Activated naive CD4-positive, alpha-beta T cell treated with anti-CD3 and anti-CD28 coated beads, Interleukin-2, amount 50 U/mL, for 16 hours (primary cell): ENCODE measurements at regions not wholly inside any gene's neighbourhood (a gene's known extent, or its start where the extent isn't known, plus 50 kb on each side); places are given as distances from the start of the nearest gene placed in this dataset.

Experiments
- DNase-seq: peaks from one replicate; pipeline ENCODE4 v3.0.0-alpha.2; 2020

- DNase-seq = no peak
These were observed 57.9 kb upstream of the PTGFRN start for GRCh38 chr1:116851846-116852245.

GRCh38 chr1:116852367-116852766 is 57.3 kb upstream of the PTGFRN start:
- DNase-seq = no peak

- no peak for DNase-seq
These were observed 56.8 kb upstream of the PTGFRN start for GRCh38 chr1:116852910-116853309.

GRCh38 chr1:116853680-116854402 is 55.9 kb upstream of the PTGFRN start:
- DNase-seq = no peak

DNA sequence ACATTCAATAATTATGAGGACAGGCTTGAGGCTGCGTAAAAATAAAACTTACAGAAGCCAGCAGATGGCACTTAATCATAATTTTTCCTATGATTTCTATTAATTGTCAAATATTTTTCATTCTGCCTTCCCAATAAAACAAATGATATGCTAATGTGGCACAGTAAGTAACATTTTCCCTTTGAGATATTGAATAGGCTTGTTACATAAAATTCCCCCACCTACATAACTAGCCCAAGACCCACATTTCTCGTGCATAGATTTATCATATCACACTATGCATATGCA is 55.4 kb upstream of the PTGFRN start:
- DNase-seq = no peak

DNA sequence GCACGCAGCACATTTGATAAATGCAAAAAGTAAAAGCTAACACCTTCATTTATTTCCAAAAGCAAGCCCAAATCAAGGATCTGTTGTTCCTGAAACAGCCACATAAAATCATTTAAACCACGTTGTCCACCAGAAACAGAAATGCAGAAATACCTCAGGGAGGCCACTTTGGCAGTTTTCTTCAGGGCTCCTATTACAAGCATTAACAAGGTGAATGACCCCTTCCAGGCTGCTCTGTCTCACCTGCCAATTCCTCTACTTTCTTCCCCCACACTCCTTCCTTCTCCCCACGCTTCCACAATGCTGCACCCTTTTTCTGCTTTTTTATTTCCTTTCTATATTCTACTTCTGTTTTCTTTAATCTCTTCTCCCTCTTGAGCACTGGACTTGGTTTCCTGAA is 55.0 kb upstream of the PTGFRN start:
- DNase-seq = no peak

DNA sequence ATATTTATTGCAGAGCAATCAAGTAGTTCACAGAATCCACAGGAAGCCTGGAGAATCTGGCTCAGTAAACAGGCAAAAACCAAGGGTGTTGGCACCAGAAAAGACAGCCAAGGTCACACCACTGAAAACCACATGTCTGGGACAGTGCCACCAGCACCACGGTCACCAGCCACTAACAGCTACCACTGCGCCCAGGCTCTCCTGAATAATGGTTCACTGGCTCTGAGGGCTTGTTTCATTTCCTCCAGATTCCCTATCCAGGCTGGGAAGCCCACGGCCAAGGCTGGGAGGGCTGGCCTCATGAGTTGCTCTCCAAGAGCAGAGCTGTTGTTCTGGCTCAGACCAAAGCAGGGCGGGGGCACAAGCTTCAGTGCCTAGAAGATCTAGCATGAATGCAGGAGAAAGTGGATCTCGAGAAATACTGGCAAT is 54.5 kb upstream of the PTGFRN start:
- DNase-seq = no peak

DNA sequence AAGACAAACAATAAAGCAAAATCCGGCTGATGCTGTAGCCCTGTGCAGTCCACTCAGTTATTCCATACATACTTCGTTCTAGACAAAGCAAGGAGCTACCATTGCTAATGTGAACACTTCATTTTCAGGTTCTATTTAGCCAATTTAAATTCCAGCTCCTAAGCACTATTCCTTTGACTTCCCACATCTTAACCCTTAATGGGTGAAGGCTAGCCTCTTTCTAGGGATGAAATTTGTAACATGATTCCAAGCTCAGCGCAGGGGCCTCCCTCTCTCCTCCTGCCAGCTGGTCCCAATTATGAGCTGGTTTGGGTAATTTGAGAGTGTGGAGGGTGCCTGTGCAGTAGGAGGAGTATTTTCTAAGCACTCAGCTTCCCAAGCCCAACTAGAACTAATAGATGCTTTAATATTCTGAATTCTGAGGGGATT is 53.9 kb upstream of the PTGFRN start:
- DNase-seq = no peak

GRCh38 chr1:116856312-116856711 is 53.4 kb upstream of the PTGFRN start:
- DNase-seq = no peak

GRCh38 chr1:116857092-116857491 is 52.6 kb upstream of the PTGFRN start:
- no peak for DNase-seq
